Testis (tissue), 2 donors: ENCODE measurements at regions not wholly inside any gene's neighbourhood (a gene's known extent, or its start where the extent isn't known, plus 50 kb on each side); places are given as distances from the start of the nearest gene placed in this dataset.

ENCODE experiments used
- POLR2A ChIP-seq: fragments of 450-650 bp; IDR thresholded peaks from one replicate; pipeline ENCODE4 v1.6.1; 2017; ENCODE audit warnings: antibody characterized with exemption, mild to moderate bottlenecking, moderate library complexity
- TF ChIP-seq, protein P1 (sequence below), 3 experiments: fragments of 450-650 bp in 2 of 3; fragments of 200-600 bp in 1 of 3; sonication (generic) in 1 of 3; IDR thresholded peaks; one replicate each; pipeline ENCODE4 v1.5.1; 2016 to 2019; ENCODE audit warnings: antibody characterized with exemption in 3 of 3, mild to moderate bottlenecking in 2 of 3, moderate library complexity in 1 of 3

GRCh38 chr2:52857722-52858121 is 909.9 kb upstream of the CHAC2 start:
- TF ChIP-seq, protein P1, sequence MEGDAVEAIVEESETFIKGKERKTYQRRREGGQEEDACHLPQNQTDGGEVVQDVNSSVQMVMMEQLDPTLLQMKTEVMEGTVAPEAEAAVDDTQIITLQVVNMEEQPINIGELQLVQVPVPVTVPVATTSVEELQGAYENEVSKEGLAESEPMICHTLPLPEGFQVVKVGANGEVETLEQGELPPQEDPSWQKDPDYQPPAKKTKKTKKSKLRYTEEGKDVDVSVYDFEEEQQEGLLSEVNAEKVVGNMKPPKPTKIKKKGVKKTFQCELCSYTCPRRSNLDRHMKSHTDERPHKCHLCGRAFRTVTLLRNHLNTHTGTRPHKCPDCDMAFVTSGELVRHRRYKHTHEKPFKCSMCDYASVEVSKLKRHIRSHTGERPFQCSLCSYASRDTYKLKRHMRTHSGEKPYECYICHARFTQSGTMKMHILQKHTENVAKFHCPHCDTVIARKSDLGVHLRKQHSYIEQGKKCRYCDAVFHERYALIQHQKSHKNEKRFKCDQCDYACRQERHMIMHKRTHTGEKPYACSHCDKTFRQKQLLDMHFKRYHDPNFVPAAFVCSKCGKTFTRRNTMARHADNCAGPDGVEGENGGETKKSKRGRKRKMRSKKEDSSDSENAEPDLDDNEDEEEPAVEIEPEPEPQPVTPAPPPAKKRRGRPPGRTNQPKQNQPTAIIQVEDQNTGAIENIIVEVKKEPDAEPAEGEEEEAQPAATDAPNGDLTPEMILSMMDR (IDR thresholded peaks at IDR 0.05): no peak
- no peak for TF ChIP-seq POLR2A
